ENCODE measurements at regions not wholly inside any gene's neighbourhood (a gene's known extent, or its start where the extent isn't known, plus 50 kb on each side); places are given as distances from the start of the nearest gene placed in this dataset.

- no peak for TF ChIP-seq LEF1 (IDR thresholded peaks at IDR 0.05; ENCODE audit: borderline replicate concordance)
- no peak for TF ChIP-seq TARDBP (IDR thresholded peaks at IDR 0.05)
- TF ChIP-seq SUZ12 (IDR thresholded peaks at IDR 0.05) = no peak
- TF ChIP-seq BHLHE40 (IDR thresholded peaks at IDR 0.05; ENCODE audit: borderline replicate concordance) = no peak
- TF ChIP-seq CTBP1 (IDR thresholded peaks at IDR 0.05; ENCODE audit: borderline replicate concordance) = no peak
- no peak for TF ChIP-seq SP1 (IDR thresholded peaks at IDR 0.05)
- TF ChIP-seq FOXM1 (IDR thresholded peaks at IDR 0.05; ENCODE audit: borderline replicate concordance) = no peak
- TF ChIP-seq PKNOX1 (IDR thresholded peaks at IDR 0.05) = no peak
- no peak for TF ChIP-seq ELF4 (IDR thresholded peaks at IDR 0.05)
- TF ChIP-seq FOXA1 (IDR thresholded peaks at IDR 0.05) = no peak
- no peak for TF ChIP-seq ARNT (IDR thresholded peaks at IDR 0.05)
Measured at GRCh38 chr11:28592141-28592540, 484.0 kb downstream of the METTL15 start.
